Keratinocyte (primary cell): ENCODE measurements at regions not wholly inside any gene's neighbourhood (a gene's known extent, or its start where the extent isn't known, plus 50 kb on each side); places are given as distances from the start of the nearest gene placed in this dataset.
"Not testable (repeated sequence)": the region's sequence is repeated elsewhere in the genome, so short reads cannot be mapped to it uniquely, and the experiment has no call there.

Experiments
- DNase-seq: peaks from one replicate; pipeline ENCODE4 v3.0.0-alpha.2; 2011; ENCODE audit warnings: low read depth, missing footprints, low spot score
- FAIRE-seq: peaks from 2 replicates; lab custom pipeline; 2011; peaks lifted over from hg19 to GRCh38; lab: Jason Lieb, UNC
- H2AFZ ChIP-seq: 2 replicates; pipeline ENCODE4 v1.6.0; 2012; ENCODE audit warnings: low read length, control low read depth, inconsistent platforms; ENCODE audit not compliant: control insufficient read depth
- H3K27ac ChIP-seq: 2 replicates; pipeline ENCODE4 v1.5.1; 2011; ENCODE audit warnings: low read length; ENCODE audit not compliant: control insufficient read depth, insufficient read depth
- H3K27me3 ChIP-seq: 3 replicates; pipeline ENCODE4 v1.6.0; 2011; ENCODE audit warnings: low read length; ENCODE audit not compliant: control insufficient read depth, insufficient read depth; ENCODE audit errors: extremely low read depth
- H3K36me3 ChIP-seq, 2 experiments: 2 replicates in 1 of 2; 3 replicates in 1 of 2; pipeline ENCODE4 v1.5.1; 2011; ENCODE audit warnings: low read length in 2 of 2, mild to moderate bottlenecking in 1 of 2; ENCODE audit not compliant: control insufficient read depth in 2 of 2, insufficient read depth in 2 of 2; ENCODE audit errors: extremely low read depth in 1 of 2
- H3K4me1 ChIP-seq: 3 replicates; pipeline ENCODE4 v1.5.1; 2011; ENCODE audit warnings: low read length; ENCODE audit not compliant: control insufficient read depth, insufficient read depth; ENCODE audit errors: extremely low read depth
- H3K4me2 ChIP-seq: 3 replicates; pipeline ENCODE4 v1.6.0; 2011; ENCODE audit warnings: low read depth, low read length; ENCODE audit not compliant: control insufficient read depth, insufficient read depth; ENCODE audit errors: extremely low read depth
- H3K4me3 ChIP-seq, 3 experiments: fragments of 200-600 bp in 1 of 3; sonication (generic) in 1 of 3; 2 replicates in 2 of 3; 3 replicates in 1 of 3; pipeline ENCODE4 v1.5.1; 2011 to 2016; ENCODE audit warnings: low read length in 3 of 3, mild to moderate bottlenecking in 3 of 3, control low read depth in 2 of 3, inconsistent platforms in 1 of 3, low read depth in 1 of 3, mixed read lengths in 1 of 3, mixed run types in 1 of 3, moderate library complexity in 1 of 3; ENCODE audit not compliant: control insufficient read depth in 2 of 3, insufficient read depth in 2 of 3; ENCODE audit errors: extremely low read depth in 1 of 3
- H3K79me2 ChIP-seq: 2 replicates; pipeline ENCODE4 v1.6.0; 2012; ENCODE audit warnings: low read length; ENCODE audit not compliant: control insufficient read depth, insufficient read depth
- H3K9ac ChIP-seq: 3 replicates; pipeline ENCODE4 v1.6.0; 2011; ENCODE audit warnings: low read length; ENCODE audit not compliant: control insufficient read depth, insufficient read depth; ENCODE audit errors: extremely low read depth
- H3K9me1 ChIP-seq: 3 replicates; pipeline ENCODE4 v1.6.0; 2011; ENCODE audit warnings: low read length; ENCODE audit not compliant: control insufficient read depth, insufficient read depth; ENCODE audit errors: extremely low read depth
- H3K9me3 ChIP-seq: 2 replicates; pipeline ENCODE4 v1.5.1; 2012; ENCODE audit warnings: low read depth, low read length; ENCODE audit not compliant: control insufficient read depth
- H4K20me1 ChIP-seq: 3 replicates; pipeline ENCODE4 v1.6.0; 2011; ENCODE audit warnings: low read length; ENCODE audit not compliant: control insufficient read depth, insufficient read depth; ENCODE audit errors: extremely low read depth
- CTCF ChIP-seq, 3 experiments: IDR thresholded peaks in 1 of 3; conservative IDR thresholded peaks in 1 of 3; optimal IDR thresholded peaks in 1 of 3; 2 replicates in 2 of 3; 3 replicates in 1 of 3; pipeline versions ENCODE3 to v1.5.1; 2011; ENCODE audit warnings: low read length in 3 of 3, mild to moderate bottlenecking in 3 of 3, moderate library complexity in 2 of 3, control low read depth in 1 of 3, inconsistent platforms in 1 of 3; ENCODE audit not compliant: insufficient read depth in 2 of 3; ENCODE audit errors: extremely low read depth in 1 of 3
- EZH2 ChIP-seq: IDR thresholded peaks from one replicate; pipeline ENCODE4 v1.6.1; 2012; ENCODE audit warnings: inconsistent platforms, mild to moderate bottlenecking, low read length, moderate library complexity
- dilution Hi-C: fragments of 300-500 bp; cut with MboI; formaldehyde crosslinking; loops from one replicate; pipeline ENCODE4 v1.7.0; 2020; ENCODE audit warnings: low sequenced_read_pairs; ENCODE audit not compliant: extremely low pct_ligation_motif_present

- no peaks in the 10 kb centered on the region for H3K9me1 ChIP-seq
- dilution Hi-C loops: no loop called here
- H3K9ac ChIP-seq: no peak overlapping the region
- H3K9me3 ChIP-seq: no peaks in the 10 kb centered on the region
- no peaks in the 10 kb centered on the region for H4K20me1 ChIP-seq
- DNase-seq (no peak), FAIRE-seq (no peak)
- H3K4me1 ChIP-seq: no peaks in the 10 kb centered on the region
- H3K79me2 ChIP-seq: no peaks in the 10 kb centered on the region
- no peak overlapping the region for H3K4me3 ChIP-seq
- H3K27ac ChIP-seq: no peak overlapping the region
- no peaks in the 10 kb centered on the region for H3K27me3 ChIP-seq
- H3K4me2 ChIP-seq: no peak overlapping the region
- H3K36me3 ChIP-seq: no peaks in the 10 kb centered on the region
- H2AFZ ChIP-seq: no peak overlapping the region
- TF ChIP-seq EZH2: no peak
- no peak for TF ChIP-seq CTCF (optimal IDR thresholded peaks at IDR 0.05 in 1 of 3, IDR thresholded peaks at IDR 0.05 in 1 of 3, conservative IDR thresholded peaks at IDR 0.05 in 1 of 3; ENCODE audit: extremely low read depth in 1 of 3, insufficient read depth in 2 of 3, low read length in 3 of 3)
Measured at GRCh38 chr10:51014680-51015389, 59.5 kb upstream of the PRKG1 start.

GRCh38 chr10:51015390-51015754, 58.9 kb upstream of the PRKG1 start:
- H3K9ac ChIP-seq, FAIRE-seq, H3K79me2 ChIP-seq, H3K36me3 ChIP-seq, H3K4me3 ChIP-seq, H3K9me1 ChIP-seq, dilution Hi-C loops, H3K27ac ChIP-seq, DNase-seq, H4K20me1 ChIP-seq, H3K4me1 ChIP-seq, H3K27me3 ChIP-seq, H3K9me3 ChIP-seq, H3K4me2 ChIP-seq, H2AFZ ChIP-seq: not testable (repeated sequence)

GRCh38 chr10:51020200-51020599, 54.1 kb upstream of the PRKG1 start:
- no peaks in the 10 kb centered on the region for H3K36me3 ChIP-seq
- H3K27me3 ChIP-seq: no peaks in the 10 kb centered on the region
- H3K9me3 ChIP-seq: no peaks in the 10 kb centered on the region
- H3K79me2 ChIP-seq: no peaks in the 10 kb centered on the region
- no peak overlapping the region for H3K4me2 ChIP-seq
- H2AFZ ChIP-seq: no peak overlapping the region
- no peaks in the 10 kb centered on the region for H4K20me1 ChIP-seq
- no peak overlapping the region for H3K9ac ChIP-seq
- DNase-seq (no peak), FAIRE-seq (no peak)
- TF ChIP-seq EZH2 (no peak), CTCF (optimal IDR thresholded peaks at IDR 0.05 in 1 of 3, IDR thresholded peaks at IDR 0.05 in 1 of 3, conservative IDR thresholded peaks at IDR 0.05 in 1 of 3; ENCODE audit: extremely low read depth in 1 of 3, insufficient read depth in 2 of 3, low read length in 3 of 3) (no peak)
- no peaks in the 10 kb centered on the region for H3K4me1 ChIP-seq
- no peaks in the 10 kb centered on the region for H3K9me1 ChIP-seq
- dilution Hi-C loops: no loop called here
- no peak overlapping the region for H3K27ac ChIP-seq
- no peak overlapping the region for H3K4me3 ChIP-seq
